OCI-LY7 (cell line): ENCODE measurements at regions not wholly inside any gene's neighbourhood (a gene's known extent, or its start where the extent isn't known, plus 50 kb on each side); places are given as distances from the start of the nearest gene placed in this dataset.

Experiments
- EZH2phosphoT487 ChIP-seq: fragments of 200-600 bp; sonication (generic); IDR thresholded peaks from 2 replicates; pipeline ENCODE4 v1.6.1; 2018; ENCODE audit warnings: low read depth, borderline replicate concordance, mild to moderate bottlenecking, mixed run types, antibody characterized with exemption, low read length, moderate library complexity, mixed read lengths
- TF ChIP-seq, protein P1 (sequence below): fragments of 200-600 bp; sonication (generic); conservative IDR thresholded peaks from 2 replicates; pipeline ENCODE4 v1.5.1; 2014; ENCODE audit warnings: mild to moderate bottlenecking, antibody characterized with exemption, low read length, moderate library complexity, mixed read lengths

DNA sequence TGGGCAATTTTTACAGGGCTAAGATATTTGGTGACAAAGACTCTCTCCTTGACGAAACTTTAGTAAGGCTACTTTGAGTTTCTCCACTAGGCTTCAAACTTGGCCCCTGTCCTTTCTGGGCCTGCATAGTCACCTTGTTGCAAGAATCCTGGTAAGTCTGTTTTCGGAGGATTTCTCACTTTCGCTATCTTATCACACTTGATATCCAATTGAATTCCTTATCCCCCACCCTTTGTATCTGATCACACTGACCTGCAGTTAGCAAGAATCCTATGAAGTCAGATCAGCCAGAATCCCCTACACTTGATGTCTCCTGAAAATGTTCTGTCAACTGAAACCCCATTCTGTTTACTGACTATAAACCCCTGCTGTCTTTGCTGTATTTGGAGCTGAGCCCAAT lies 499.8 kb upstream of the GCFC2 start:
- TF ChIP-seq, protein P1, sequence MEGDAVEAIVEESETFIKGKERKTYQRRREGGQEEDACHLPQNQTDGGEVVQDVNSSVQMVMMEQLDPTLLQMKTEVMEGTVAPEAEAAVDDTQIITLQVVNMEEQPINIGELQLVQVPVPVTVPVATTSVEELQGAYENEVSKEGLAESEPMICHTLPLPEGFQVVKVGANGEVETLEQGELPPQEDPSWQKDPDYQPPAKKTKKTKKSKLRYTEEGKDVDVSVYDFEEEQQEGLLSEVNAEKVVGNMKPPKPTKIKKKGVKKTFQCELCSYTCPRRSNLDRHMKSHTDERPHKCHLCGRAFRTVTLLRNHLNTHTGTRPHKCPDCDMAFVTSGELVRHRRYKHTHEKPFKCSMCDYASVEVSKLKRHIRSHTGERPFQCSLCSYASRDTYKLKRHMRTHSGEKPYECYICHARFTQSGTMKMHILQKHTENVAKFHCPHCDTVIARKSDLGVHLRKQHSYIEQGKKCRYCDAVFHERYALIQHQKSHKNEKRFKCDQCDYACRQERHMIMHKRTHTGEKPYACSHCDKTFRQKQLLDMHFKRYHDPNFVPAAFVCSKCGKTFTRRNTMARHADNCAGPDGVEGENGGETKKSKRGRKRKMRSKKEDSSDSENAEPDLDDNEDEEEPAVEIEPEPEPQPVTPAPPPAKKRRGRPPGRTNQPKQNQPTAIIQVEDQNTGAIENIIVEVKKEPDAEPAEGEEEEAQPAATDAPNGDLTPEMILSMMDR: no peak
- TF ChIP-seq EZH2phosphoT487: no peak
